Astrocyte (in vitro differentiated cells and primary cell): ENCODE measurements at regions not wholly inside any gene's neighbourhood (a gene's known extent, or its start where the extent isn't known, plus 50 kb on each side); places are given as distances from the start of the nearest gene placed in this dataset.

Source experiments
- CTCF ChIP-seq: IDR thresholded peaks from 2 replicates; pipeline ENCODE4 v1.5.1; 2011; ENCODE audit warnings: low read depth, mild to moderate bottlenecking, inconsistent platforms, low read length, moderate library complexity; ENCODE audit not compliant: insufficient read depth
- EZH2 ChIP-seq: IDR thresholded peaks from 2 replicates; pipeline ENCODE4 v1.6.1; 2012; ENCODE audit warnings: mild to moderate bottlenecking, low read length, inconsistent platforms; ENCODE audit not compliant: insufficient read depth

GRCh38 chr2:133817680-133818566, 249.7 kb upstream of the NCKAP5 start:
- TF ChIP-seq CTCF (no peak), EZH2 (no peak)
